HepG2 (cell line): ENCODE measurements at regions not wholly inside any gene's neighbourhood (a gene's known extent, or its start where the extent isn't known, plus 50 kb on each side); places are given as distances from the start of the nearest gene placed in this dataset.

ENCODE experiments used
- AKNA ChIP-seq: sonication (generic); formaldehyde crosslinking; IDR thresholded peaks from 2 replicates; pipeline ENCODE4 v1.4.0; 2020; ENCODE audit warnings: missing genetic modification reagents, borderline replicate concordance
- FOXP1 ChIP-seq, 2 experiments: fragments of 450-650 bp in 1 of 2; IDR thresholded peaks; 2 replicates each; pipeline ENCODE4 v1.6.1; 2017 to 2018; ENCODE audit warnings: antibody characterized with exemption in 1 of 2
- HCFC1 ChIP-seq: fragments of 150-350 bp; IDR thresholded peaks from 2 replicates; pipeline ENCODE4 v1.6.1; 2014; ENCODE audit warnings: low read depth, low read length
- MAX ChIP-seq: IDR thresholded peaks from 2 replicates; pipeline ENCODE4 v1.6.1; 2012; ENCODE audit warnings: inconsistent platforms
- REPIN1 ChIP-seq: sonication (generic); formaldehyde crosslinking; IDR thresholded peaks from 2 replicates; pipeline ENCODE4 v1.8.0; 2022; ENCODE audit warnings: missing genetic modification reagents, low read depth, mild to moderate bottlenecking, borderline replicate concordance
- SMARCE1 ChIP-seq: fragments of 450-650 bp; IDR thresholded peaks from 2 replicates; pipeline ENCODE4 v1.6.1; 2017; ENCODE audit warnings: borderline replicate concordance
- SP1 ChIP-seq, 2 experiments: fragments of 450-650 bp in 1 of 2; sonication (generic) in 1 of 2; formaldehyde crosslinking in 1 of 2; IDR thresholded peaks; 2 replicates each; pipeline versions ENCODE4 v1.4.0 to v1.6.1; 2016 to 2020; ENCODE audit warnings: missing genetic modification reagents in 1 of 2
- USF2 ChIP-seq, 2 experiments: sonication (generic) in 1 of 2; formaldehyde crosslinking in 1 of 2; IDR thresholded peaks; 2 replicates each; pipeline versions ENCODE4 v1.5.1 to v1.6.1; 2011 to 2020; ENCODE audit warnings: borderline replicate concordance in 1 of 2, low read depth in 1 of 2, low read length in 1 of 2, mild to moderate bottlenecking in 1 of 2, missing genetic modification reagents in 1 of 2, moderate library complexity in 1 of 2
- ZNF12 ChIP-seq: sonication (generic); formaldehyde crosslinking; IDR thresholded peaks from 2 replicates; pipeline ENCODE4 v1.5.0; 2020; ENCODE audit warnings: missing genetic modification reagents
- ZNF318 ChIP-seq: sonication (generic); formaldehyde crosslinking; IDR thresholded peaks from 2 replicates; pipeline ENCODE4 v1.4.0; 2020; ENCODE audit warnings: mild to moderate bottlenecking, missing genetic modification reagents

GRCh38 chr16:35731341-35732040, 2272.1 kb downstream of the TP53TG3F start:
- no peak for TF ChIP-seq ZNF12 (CRISPR knock-in tag)
- TF ChIP-seq MAX = no peak
- no peak for TF ChIP-seq ZNF318
- no peak for TF ChIP-seq HCFC1
- no peak for TF ChIP-seq AKNA (CRISPR knock-in tag)
- no peak for TF ChIP-seq FOXP1 (IDR thresholded peaks at IDR 0.05)
- no peak for TF ChIP-seq FOXP1 (CRISPR knock-in tag; IDR thresholded peaks at IDR 0.05)
- no peak for TF ChIP-seq REPIN1 (CRISPR knock-in tag)
- no peak for TF ChIP-seq SP1 (IDR thresholded peaks at IDR 0.05)
- TF ChIP-seq SP1 (CRISPR knock-in tag; IDR thresholded peaks at IDR 0.05) = no peak
- no peak for TF ChIP-seq SMARCE1
- no peak for TF ChIP-seq USF2 (IDR thresholded peaks at IDR 0.05; ENCODE audit: low read depth, low read length)
- TF ChIP-seq USF2 (CRISPR knock-in tag; IDR thresholded peaks at IDR 0.05; ENCODE audit: borderline replicate concordance) = no peak
